ENCODE measurements at regions not wholly inside any gene's neighbourhood (a gene's known extent, or its start where the extent isn't known, plus 50 kb on each side); places are given as distances from the start of the nearest gene placed in this dataset.

DNA sequence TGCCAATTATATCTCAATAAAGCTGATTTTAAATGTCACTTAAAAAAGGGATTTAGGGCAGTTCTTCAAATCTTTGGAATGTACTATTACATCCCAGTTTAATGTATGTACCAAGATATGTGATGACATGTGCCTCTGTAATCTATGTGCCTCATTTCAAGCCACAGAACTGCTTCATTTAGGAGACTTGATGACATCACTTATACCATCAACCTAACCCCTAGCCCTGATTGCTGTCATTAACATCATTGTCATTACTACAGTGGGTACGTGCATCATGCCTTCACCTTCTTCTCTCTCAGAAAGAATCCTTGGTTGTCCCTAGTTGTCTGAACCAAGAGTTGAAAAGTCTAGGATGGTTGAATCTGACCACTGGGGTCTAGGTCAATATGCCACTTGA, 134.3 kb upstream of the RAB11FIP2 start:
- WGBS (ENCODE audit: low lambda C conversion rate), result 12% methylated on average over 1 of the region's 1 CpG

More for the DNA sequence above, 134.3 kb upstream of the RAB11FIP2 start:
- TF ChIP-seq MXI1 (IDR thresholded peaks at IDR 0.05; ENCODE audit: low read depth, low read length), result no peak
- no peak for TF ChIP-seq SIN3A (IDR thresholded peaks at IDR 0.05; ENCODE audit: borderline replicate concordance, low read depth, low read length)
- TF ChIP-seq GATA2 (CRISPR knock-in tag; IDR thresholded peaks at IDR 0.05), result no peak
- no peak for TF ChIP-seq ELF1 (IDR thresholded peaks at IDR 0.05)
- TF ChIP-seq TCF12 (IDR thresholded peaks at IDR 0.05), result no peak
- no peak for TF ChIP-seq NRF1 (IDR thresholded peaks at IDR 0.05; ENCODE audit: low read depth, low read length)
- TF ChIP-seq, protein P1, sequence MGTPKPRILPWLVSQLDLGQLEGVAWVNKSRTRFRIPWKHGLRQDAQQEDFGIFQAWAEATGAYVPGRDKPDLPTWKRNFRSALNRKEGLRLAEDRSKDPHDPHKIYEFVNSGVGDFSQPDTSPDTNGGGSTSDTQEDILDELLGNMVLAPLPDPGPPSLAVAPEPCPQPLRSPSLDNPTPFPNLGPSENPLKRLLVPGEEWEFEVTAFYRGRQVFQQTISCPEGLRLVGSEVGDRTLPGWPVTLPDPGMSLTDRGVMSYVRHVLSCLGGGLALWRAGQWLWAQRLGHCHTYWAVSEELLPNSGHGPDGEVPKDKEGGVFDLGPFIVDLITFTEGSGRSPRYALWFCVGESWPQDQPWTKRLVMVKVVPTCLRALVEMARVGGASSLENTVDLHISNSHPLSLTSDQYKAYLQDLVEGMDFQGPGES (IDR thresholded peaks at IDR 0.05; ENCODE audit: low read depth, low read length), result no peak
- TF ChIP-seq, protein P2, sequence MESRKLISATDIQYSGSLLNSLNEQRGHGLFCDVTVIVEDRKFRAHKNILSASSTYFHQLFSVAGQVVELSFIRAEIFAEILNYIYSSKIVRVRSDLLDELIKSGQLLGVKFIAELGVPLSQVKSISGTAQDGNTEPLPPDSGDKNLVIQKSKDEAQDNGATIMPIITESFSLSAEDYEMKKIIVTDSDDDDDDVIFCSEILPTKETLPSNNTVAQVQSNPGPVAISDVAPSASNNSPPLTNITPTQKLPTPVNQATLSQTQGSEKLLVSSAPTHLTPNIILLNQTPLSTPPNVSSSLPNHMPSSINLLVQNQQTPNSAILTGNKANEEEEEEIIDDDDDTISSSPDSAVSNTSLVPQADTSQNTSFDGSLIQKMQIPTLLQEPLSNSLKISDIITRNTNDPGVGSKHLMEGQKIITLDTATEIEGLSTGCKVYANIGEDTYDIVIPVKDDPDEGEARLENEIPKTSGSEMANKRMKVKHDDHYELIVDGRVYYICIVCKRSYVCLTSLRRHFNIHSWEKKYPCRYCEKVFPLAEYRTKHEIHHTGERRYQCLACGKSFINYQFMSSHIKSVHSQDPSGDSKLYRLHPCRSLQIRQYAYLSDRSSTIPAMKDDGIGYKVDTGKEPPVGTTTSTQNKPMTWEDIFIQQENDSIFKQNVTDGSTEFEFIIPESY (IDR thresholded peaks at IDR 0.05; ENCODE audit: borderline replicate concordance, low read depth), result no peak
- no peak for TF ChIP-seq FOXM1 (IDR thresholded peaks at IDR 0.05; ENCODE audit: low read depth)
- TF ChIP-seq, protein P3, sequence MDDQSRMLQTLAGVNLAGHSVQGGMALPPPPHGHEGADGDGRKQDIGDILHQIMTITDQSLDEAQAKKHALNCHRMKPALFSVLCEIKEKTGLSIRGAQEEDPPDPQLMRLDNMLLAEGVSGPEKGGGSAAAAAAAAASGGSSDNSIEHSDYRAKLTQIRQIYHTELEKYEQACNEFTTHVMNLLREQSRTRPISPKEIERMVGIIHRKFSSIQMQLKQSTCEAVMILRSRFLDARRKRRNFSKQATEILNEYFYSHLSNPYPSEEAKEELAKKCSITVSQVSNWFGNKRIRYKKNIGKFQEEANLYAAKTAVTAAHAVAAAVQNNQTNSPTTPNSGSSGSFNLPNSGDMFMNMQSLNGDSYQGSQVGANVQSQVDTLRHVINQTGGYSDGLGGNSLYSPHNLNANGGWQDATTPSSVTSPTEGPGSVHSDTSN (IDR thresholded peaks at IDR 0.05), result no peak
- no peak for TF ChIP-seq CHD2 (IDR thresholded peaks at IDR 0.05; ENCODE audit: low read length, partially characterized antibody)
- no peak for TF ChIP-seq EP300 (IDR thresholded peaks at IDR 0.05; ENCODE audit: borderline replicate concordance in 1 of 2, low read depth in 1 of 2, low read length in 1 of 2)
- no peak for TF ChIP-seq FOXJ3 (CRISPR knock-in tag; IDR thresholded peaks at IDR 0.05)
- no peak for TF ChIP-seq GABPA (IDR thresholded peaks at IDR 0.05; ENCODE audit: low read depth)
- no peak for TF ChIP-seq FOSL2 (IDR thresholded peaks at IDR 0.05; ENCODE audit: borderline replicate concordance, low read depth)
- no peak for TF ChIP-seq TEAD4 (IDR thresholded peaks at IDR 0.05; ENCODE audit: borderline replicate concordance, insufficient read depth)
- TF ChIP-seq JUND (IDR thresholded peaks at IDR 0.05), result no peak
- no peak for TF ChIP-seq RXRA (IDR thresholded peaks at IDR 0.05; ENCODE audit: borderline replicate concordance, low read depth)
- TF ChIP-seq, protein P4, sequence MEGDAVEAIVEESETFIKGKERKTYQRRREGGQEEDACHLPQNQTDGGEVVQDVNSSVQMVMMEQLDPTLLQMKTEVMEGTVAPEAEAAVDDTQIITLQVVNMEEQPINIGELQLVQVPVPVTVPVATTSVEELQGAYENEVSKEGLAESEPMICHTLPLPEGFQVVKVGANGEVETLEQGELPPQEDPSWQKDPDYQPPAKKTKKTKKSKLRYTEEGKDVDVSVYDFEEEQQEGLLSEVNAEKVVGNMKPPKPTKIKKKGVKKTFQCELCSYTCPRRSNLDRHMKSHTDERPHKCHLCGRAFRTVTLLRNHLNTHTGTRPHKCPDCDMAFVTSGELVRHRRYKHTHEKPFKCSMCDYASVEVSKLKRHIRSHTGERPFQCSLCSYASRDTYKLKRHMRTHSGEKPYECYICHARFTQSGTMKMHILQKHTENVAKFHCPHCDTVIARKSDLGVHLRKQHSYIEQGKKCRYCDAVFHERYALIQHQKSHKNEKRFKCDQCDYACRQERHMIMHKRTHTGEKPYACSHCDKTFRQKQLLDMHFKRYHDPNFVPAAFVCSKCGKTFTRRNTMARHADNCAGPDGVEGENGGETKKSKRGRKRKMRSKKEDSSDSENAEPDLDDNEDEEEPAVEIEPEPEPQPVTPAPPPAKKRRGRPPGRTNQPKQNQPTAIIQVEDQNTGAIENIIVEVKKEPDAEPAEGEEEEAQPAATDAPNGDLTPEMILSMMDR (IDR thresholded peaks at IDR 0.05), result no peak
- TF ChIP-seq POLR2AphosphoS5 (IDR thresholded peaks at IDR 0.05; ENCODE audit: low read depth, low read length), result no peak
- Histone ChIP-seq H3K4me2 (no peak overlapping the region), H3K4me3 (ENCODE audit: low read depth in 2 of 2, low read length in 1 of 2) (no peak overlapping the region), H4K20me1 (ENCODE audit: insufficient read depth) (no peaks in the 10 kb centered on the region), H3K9me2 (no peaks in the 10 kb centered on the region), H3K27ac (ENCODE audit: low read depth in 2 of 2, low read length in 1 of 2) (no peak overlapping the region), H3K36me3 (replicated peaks in 1 of 2; ENCODE audit: control insufficient read depth in 1 of 2, insufficient read depth in 2 of 2, low read length in 1 of 2) (no peaks in the 10 kb centered on the region), H3K79me2 (ENCODE audit: insufficient read depth) (no peaks in the 10 kb centered on the region), H3K4me1 (ENCODE audit: control insufficient read depth in 1 of 2, insufficient read depth in 2 of 2, low read depth in 1 of 2, low read length in 1 of 2) (no peaks in the 10 kb centered on the region), H3K9me3 (peaks cover under 1% of the 10 kb centered on the region; the same call in 1 of the 2 replicates), H3K9ac (no peak overlapping the region), H3F3A (replicated peaks; ENCODE audit: insufficient read depth) (no peaks in the 10 kb centered on the region), H2AFZ (ENCODE audit: low read depth) (no peak overlapping the region), H3K27me3 (ENCODE audit: insufficient read depth) (no peaks in the 10 kb centered on the region)
- DNase-seq, result no peak
- CTCF ChIA-PET, result no interaction called here
- POLR2A ChIA-PET, result no interaction called here

All from SK-N-SH (cell line).